ENCODE measurements at regions not wholly inside any gene's neighbourhood (a gene's known extent, or its start where the extent isn't known, plus 50 kb on each side); places are given as distances from the start of the nearest gene placed in this dataset.
"Not testable (repeated sequence)": the region's sequence is repeated elsewhere in the genome, so short reads cannot be mapped to it uniquely, and the experiment has no call there.

GRCh38 chr2:67318031-67318430 is 79.1 kb upstream of the ETAA1 start:
- no peak for DNase-seq

- DNase-seq, result no peak
Observed at GRCh38 chr2:67318563-67318962, 78.6 kb upstream of the ETAA1 start.

GRCh38 chr2:67318993-67319481 is 78.1 kb upstream of the ETAA1 start:
- no peak for DNase-seq

GRCh38 chr2:67320861-67321587 is 76.1 kb upstream of the ETAA1 start:
- DNase-seq, result no peak

GRCh38 chr2:67321588-67321903 is 75.6 kb upstream of the ETAA1 start:
- no peak for DNase-seq

GRCh38 chr2:67322353-67323001 is 74.7 kb upstream of the ETAA1 start:
- peak; percentile 69 for DNase-seq

- no peak for DNase-seq
Observed at GRCh38 chr2:67323209-67323991, 73.7 kb upstream of the ETAA1 start.

- DNase-seq, result no peak
Observed at GRCh38 chr2:67329513-67329912, 67.6 kb upstream of the ETAA1 start.

- no peak for DNase-seq
Observed at GRCh38 chr2:67329951-67330350, 67.2 kb upstream of the ETAA1 start.

GRCh38 chr2:67331419-67332086 is 65.6 kb upstream of the ETAA1 start:
- not testable (repeated sequence) for DNase-seq

GRCh38 chr2:67337903-67338302 is 59.2 kb upstream of the ETAA1 start:
- no peak for DNase-seq

GRCh38 chr2:67338601-67339233 is 58.4 kb upstream of the ETAA1 start:
- DNase-seq, result no peak

- no peak for DNase-seq
Observed at GRCh38 chr2:67339234-67339885, 57.8 kb upstream of the ETAA1 start.

- no peak for DNase-seq
Observed at GRCh38 chr2:67340133-67341011, 56.8 kb upstream of the ETAA1 start.

GRCh38 chr2:67341012-67341318 is 56.2 kb upstream of the ETAA1 start:
- no peak for DNase-seq

- DNase-seq, result no peak
Observed at GRCh38 chr2:67341336-67341735, 55.8 kb upstream of the ETAA1 start.

GRCh38 chr2:67342394-67342793 is 54.7 kb upstream of the ETAA1 start:
- DNase-seq, result no peak

GRCh38 chr2:67346718-67347407 is 50.3 kb upstream of the ETAA1 start:
- DNase-seq, result no peak
